HEK293 (cell line): ENCODE measurements at regions not wholly inside any gene's neighbourhood (a gene's known extent, or its start where the extent isn't known, plus 50 kb on each side); places are given as distances from the start of the nearest gene placed in this dataset.
A peak's percentile ranks its signal among the peaks of the same experiment; 100 is the strongest.

Experiments used
- FEZF1 ChIP-seq: fragments of 450-650 bp; formaldehyde crosslinking; IDR thresholded peaks from 2 replicates; pipeline ENCODE4 v1.5.1; 2016; ENCODE audit warnings: missing biosample characterization, missing genetic modification characterization
- IKZF3 ChIP-seq: fragments of 450-650 bp; IDR thresholded peaks from 2 replicates; pipeline ENCODE4 v1.5.0; 2018; ENCODE audit warnings: missing biosample characterization, mild to moderate bottlenecking, missing genetic modification characterization, moderate library complexity
- INSM2 ChIP-seq: fragments of 450-650 bp; formaldehyde crosslinking; IDR thresholded peaks from 2 replicates; pipeline ENCODE4 v1.5.1; 2016; ENCODE audit warnings: missing biosample characterization, missing genetic modification characterization
- MYNN ChIP-seq: fragments of 450-650 bp; formaldehyde crosslinking; IDR thresholded peaks from 2 replicates; pipeline ENCODE4 v1.5.1; 2016; ENCODE audit warnings: missing biosample characterization, missing genetic modification characterization, borderline replicate concordance
- PRDM6 ChIP-seq: fragments of 450-650 bp; formaldehyde crosslinking; IDR thresholded peaks from 2 replicates; pipeline ENCODE4 v1.5.1; 2017; ENCODE audit warnings: missing biosample characterization, missing genetic modification characterization
- SCRT1 ChIP-seq: fragments of 450-650 bp; formaldehyde crosslinking; IDR thresholded peaks from 2 replicates; pipeline ENCODE4 v1.5.1; 2016; ENCODE audit warnings: missing biosample characterization, missing genetic modification characterization, borderline replicate concordance
- TSHZ1 ChIP-seq: fragments of 450-650 bp; formaldehyde crosslinking; IDR thresholded peaks from 2 replicates; pipeline ENCODE4 v1.5.1; 2016; ENCODE audit warnings: missing biosample characterization, missing genetic modification characterization, borderline replicate concordance
- YY1 ChIP-seq: fragments of 450-650 bp; formaldehyde crosslinking; IDR thresholded peaks from 2 replicates; pipeline ENCODE4 v1.5.1; 2018; ENCODE audit warnings: missing biosample characterization, missing genetic modification characterization
- ZBTB8A ChIP-seq: fragments of 450-650 bp; formaldehyde crosslinking; IDR thresholded peaks from 2 replicates; pipeline ENCODE4 v1.5.1; 2016; ENCODE audit warnings: missing biosample characterization, missing genetic modification characterization
- ZFP69B ChIP-seq: fragments of 450-650 bp; formaldehyde crosslinking; IDR thresholded peaks from 2 replicates; pipeline ENCODE4 v1.5.1; 2016; ENCODE audit warnings: missing biosample characterization, missing genetic modification characterization
- ZNF10 ChIP-seq: fragments of 450-650 bp; formaldehyde crosslinking; IDR thresholded peaks from 2 replicates; pipeline ENCODE4 v1.5.1; 2017; ENCODE audit warnings: missing biosample characterization, missing genetic modification characterization
- ZNF26 ChIP-seq: fragments of 450-650 bp; formaldehyde crosslinking; IDR thresholded peaks from 2 replicates; pipeline ENCODE4 v1.5.1; 2016; ENCODE audit warnings: missing biosample characterization, missing genetic modification characterization
- ZNF362 ChIP-seq: fragments of 450-650 bp; formaldehyde crosslinking; IDR thresholded peaks from 2 replicates; pipeline ENCODE4 v1.5.1; 2016; ENCODE audit warnings: missing biosample characterization, missing genetic modification characterization
- ZNF394 ChIP-seq: fragments of 450-650 bp; formaldehyde crosslinking; IDR thresholded peaks from 2 replicates; pipeline ENCODE4 v1.5.1; 2016; ENCODE audit warnings: missing biosample characterization, missing genetic modification characterization, mild to moderate bottlenecking, moderate library complexity, borderline replicate concordance
- ZNF600 ChIP-seq: fragments of 450-650 bp; formaldehyde crosslinking; IDR thresholded peaks from 2 replicates; pipeline ENCODE4 v1.5.1; 2016; ENCODE audit warnings: missing biosample characterization, missing genetic modification characterization
- ZNF629 ChIP-seq: fragments of 450-650 bp; formaldehyde crosslinking; IDR thresholded peaks from 2 replicates; pipeline ENCODE4 v1.5.1; 2017; ENCODE audit warnings: missing biosample characterization, missing genetic modification characterization
- ZNF692 ChIP-seq: fragments of 450-650 bp; formaldehyde crosslinking; IDR thresholded peaks from 2 replicates; pipeline ENCODE4 v1.5.1; 2016; ENCODE audit warnings: missing biosample characterization, missing genetic modification characterization
- ZNF785 ChIP-seq: fragments of 450-650 bp; formaldehyde crosslinking; IDR thresholded peaks from 2 replicates; pipeline ENCODE4 v1.5.1; 2016; ENCODE audit warnings: missing biosample characterization, missing genetic modification characterization
- ZNF843 ChIP-seq: fragments of 450-650 bp; formaldehyde crosslinking; IDR thresholded peaks from 2 replicates; pipeline ENCODE4 v1.5.1; 2016; ENCODE audit warnings: missing biosample characterization, missing genetic modification characterization
- ZSCAN23 ChIP-seq: fragments of 450-650 bp; formaldehyde crosslinking; IDR thresholded peaks from 2 replicates; pipeline ENCODE4 v1.5.1; 2016; ENCODE audit warnings: missing biosample characterization, missing genetic modification characterization
- ZSCAN30 ChIP-seq: fragments of 450-650 bp; IDR thresholded peaks from 2 replicates; pipeline ENCODE4 v1.5.1; 2018; ENCODE audit warnings: missing biosample characterization, mild to moderate bottlenecking, missing genetic modification characterization, moderate library complexity

GRCh38 chr4:151541389-151542071 lies 132.6 kb downstream of the FHIP1A start (continued):
- TF ChIP-seq ZNF692 (tag by site-specific recombination) (peak; percentile 49; the same call in 1 of the 2 replicates), PRDM6 (tag by site-specific recombination) (peak; percentile 95), ZNF394 (tag by site-specific recombination) (peak; percentile 74; the same call in 1 of the 2 replicates), ZNF600 (tag by site-specific recombination) (peak; percentile 67; the same call in 1 of the 2 replicates), FEZF1 (tag by site-specific recombination) (peak; percentile 96), ZSCAN23 (tag by site-specific recombination) (peak; percentile 80; the same call in 1 of the 2 replicates), YY1 (tag by site-specific recombination) (no peak), ZNF785 (tag by site-specific recombination) (no peak), ZNF629 (tag by site-specific recombination) (peak; percentile 98), SCRT1 (tag by site-specific recombination) (no peak; the same call in 1 of the 2 replicates), ZNF26 (tag by site-specific recombination) (no peak), ZNF843 (tag by site-specific recombination) (peak; percentile 85), INSM2 (no peak; the same call in 1 of the 2 replicates), IKZF3 (tag by site-specific recombination) (peak; percentile 82), ZNF362 (tag by site-specific recombination) (no peak), TSHZ1 (peak; percentile 40), ZSCAN30 (tag by site-specific recombination) (peak; percentile 57), ZNF10 (peak; percentile 84), ZFP69B (tag by site-specific recombination) (peak; percentile 40; the same call in 1 of the 2 replicates), ZBTB8A (tag by site-specific recombination) (0 out of 2 replicates have a peak, but pooled peaks have one; percentile 16), MYNN (peak; percentile 88)
